HCT116 (cell line): ENCODE measurements at regions not wholly inside any gene's neighbourhood (a gene's known extent, or its start where the extent isn't known, plus 50 kb on each side); places are given as distances from the start of the nearest gene placed in this dataset.

Experiments
- ATAC-seq: fragments of 200-7000 bp; cut with Tn5 transposase; 2 replicates; pipeline ENCODE4 v1.9.1; 2020; ENCODE audit warnings: mild to moderate bottlenecking, moderate library complexity
- BruUV-seq: library from RNA; stranded (reverse); fragments of 400-500 nt; replicated peaks from 2 replicates; lab custom pipeline; 2021; lab: Mats Ljungman, UMichigan
- CTCF ChIA-PET: fragments of 300-600 bp; sonication (Branson Sonifier 250); formaldehyde crosslinking; loops from one replicate; lab custom pipeline; 2021; ENCODE audit warnings: antibody characterized with exemption; lab: Charles Lee
- POLR2A ChIA-PET: fragments of 300-600, 350-600 bp; sonication (Branson Sonifier 250); formaldehyde crosslinking; loops from one replicate; lab custom pipeline; 2021; ENCODE audit warnings: antibody characterized with exemption; lab: Charles Lee
- RAD21 ChIA-PET, 2 experiments: fragments of 300-600 bp; sonication (Branson Sonifier 250); formaldehyde crosslinking; loops; one replicate each; lab custom pipeline; 2023; ENCODE audit warnings: low total read pairs in 2 of 2; ENCODE audit not compliant: uncharacterized antibody in 2 of 2, unreplicated experiment in 2 of 2, low non-redundant PET in 1 of 2; lab: Charles Lee
- DNase-seq: peaks from one replicate; pipeline ENCODE4 v3.0.0-alpha.2; 2010; ENCODE audit warnings: low read depth, low spot score
- H2AFZ ChIP-seq: fragments of 200-600 bp; shearing (Covaris generic), sonication (generic); 2 replicates; pipeline ENCODE4 v1.6.1; 2017; ENCODE audit warnings: low read depth, mixed run types, mixed read lengths, antibody characterized with exemption, low read length; ENCODE audit not compliant: poor library complexity, severe bottlenecking
- H3K27ac ChIP-seq: 2 replicates; pipeline ENCODE4 v1.5.1; 2012; ENCODE audit warnings: low read depth, low read length
- H3K27me3 ChIP-seq: fragments of 200-600 bp; sonication (generic); 2 replicates; pipeline ENCODE4 v1.6.1; 2016; ENCODE audit warnings: mixed run types, low read length, mixed read lengths; ENCODE audit not compliant: insufficient read depth
- H3K36me3 ChIP-seq, 2 experiments: fragments of 200-500 bp in 1 of 2; fragments of 200-600 bp in 1 of 2; sonication (Bioruptor generic) in 1 of 2; sonication (generic) in 1 of 2; 2 replicates each; pipeline versions ENCODE4 v1.5.1 to v1.6.1; 2014 to 2016; ENCODE audit warnings: low read length in 2 of 2, inconsistent platforms in 1 of 2, mixed read lengths in 1 of 2, mixed run types in 1 of 2; ENCODE audit not compliant: insufficient read depth in 2 of 2, control insufficient read depth in 1 of 2
- H3K4me1 ChIP-seq, 2 experiments: fragments of 200-600 bp in 1 of 2; sonication (generic) in 1 of 2; 2 replicates each; pipeline versions ENCODE4 v1.5.1 to v1.6.1; 2012 to 2017; ENCODE audit warnings: low read length in 2 of 2, inconsistent platforms in 1 of 2, mild to moderate bottlenecking in 1 of 2, mixed read lengths in 1 of 2, mixed run types in 1 of 2, moderate library complexity in 1 of 2; ENCODE audit not compliant: insufficient read depth in 2 of 2, control insufficient read depth in 1 of 2
- H3K4me2 ChIP-seq: fragments of 200-600 bp; sonication (generic); 2 replicates; pipeline ENCODE4 v1.6.1; 2017; ENCODE audit warnings: mixed run types, low read length, mixed read lengths
- H3K4me3 ChIP-seq, 2 experiments: fragments of 200-600 bp in 1 of 2; sonication (generic) in 1 of 2; replicated peaks in 1 of 2; 2 replicates each; pipeline ENCODE4 v1.5.1; 2011 to 2016; ENCODE audit warnings: low read length in 2 of 2, control low read depth in 1 of 2, low read depth in 1 of 2, mild to moderate bottlenecking in 1 of 2, mixed read lengths in 1 of 2, mixed run types in 1 of 2
- H3K79me2 ChIP-seq: fragments of 200-600 bp; sonication (generic); 2 replicates; pipeline ENCODE4 v1.6.1; 2017; ENCODE audit warnings: mild to moderate bottlenecking, mixed run types, low read length, moderate library complexity, mixed read lengths; ENCODE audit not compliant: insufficient read depth
- H3K9ac ChIP-seq: fragments of 200-600 bp; sonication (generic); 2 replicates; pipeline ENCODE4 v1.6.1; 2016; ENCODE audit warnings: low read length, mixed read lengths
- H3K9me2 ChIP-seq: fragments of 200-600 bp; sonication (generic), shearing (Covaris generic); 2 replicates; pipeline ENCODE4 v1.6.1; 2017; ENCODE audit warnings: mixed run types, mild to moderate bottlenecking, moderate library complexity; ENCODE audit not compliant: insufficient read depth
- H3K9me3 ChIP-seq, 2 experiments: fragments of 200-500 bp in 1 of 2; fragments of 200-600 bp in 1 of 2; sonication (Bioruptor generic) in 1 of 2; sonication (generic) in 1 of 2; 2 replicates each; pipeline ENCODE4 v1.6.1; 2014 to 2017; ENCODE audit warnings: low read length in 2 of 2, mixed read lengths in 2 of 2, inconsistent platforms in 1 of 2, low read depth in 1 of 2, mild to moderate bottlenecking in 1 of 2, mixed run types in 1 of 2, moderate library complexity in 1 of 2; ENCODE audit not compliant: control insufficient read depth in 1 of 2, insufficient read depth in 1 of 2
- H4K20me1 ChIP-seq: fragments of 200-600 bp; sonication (generic), shearing (Covaris generic); 2 replicates; pipeline ENCODE4 v1.6.1; 2017; ENCODE audit warnings: mixed run types, mild to moderate bottlenecking, moderate library complexity; ENCODE audit not compliant: insufficient read depth
- EGR1 ChIP-seq: IDR thresholded peaks from 2 replicates; pipeline ENCODE4 v1.6.1; 2012; ENCODE audit warnings: low read depth
- ELF1 ChIP-seq: IDR thresholded peaks from 2 replicates; pipeline ENCODE4 v1.6.1; 2012; ENCODE audit warnings: low read depth, borderline replicate concordance
- EZH2 ChIP-seq: fragments of 200-600 bp; sonication (generic); IDR thresholded peaks from 2 replicates; pipeline ENCODE4 v1.6.1; 2017; ENCODE audit warnings: antibody characterized with exemption, mixed run types
- EZH2phosphoT487 ChIP-seq: fragments of 200-600 bp; IDR thresholded peaks from 2 replicates; pipeline ENCODE4 v1.6.1; 2018; ENCODE audit warnings: antibody characterized with exemption, borderline replicate concordance
- POLR2AphosphoS5 ChIP-seq: IDR thresholded peaks from 2 replicates; pipeline ENCODE4 v1.6.1; 2011; ENCODE audit warnings: mild to moderate bottlenecking, low read depth, low read length, moderate library complexity
- SP1 ChIP-seq: IDR thresholded peaks from 2 replicates; pipeline ENCODE4 v1.6.1; 2012; ENCODE audit warnings: low read depth
- SRF ChIP-seq: IDR thresholded peaks from 2 replicates; pipeline ENCODE4 v1.6.1; 2012; ENCODE audit warnings: low read depth
- TCF7L2 ChIP-seq: IDR thresholded peaks from 2 replicates; pipeline ENCODE4 v1.7.0; 2011; ENCODE audit warnings: borderline replicate concordance, inconsistent platforms; ENCODE audit not compliant: insufficient read depth, insufficient read length; ENCODE audit errors: extremely low read depth
- ZFX ChIP-seq: fragments of 450-650 bp; IDR thresholded peaks from 2 replicates; pipeline ENCODE4 v1.6.1; 2017
- ZNF274 ChIP-seq: fragments of 200-500 bp; sonication (Bioruptor generic); IDR thresholded peaks from 2 replicates; pipeline ENCODE4 v1.6.1; 2014; ENCODE audit warnings: mild to moderate bottlenecking, low read depth, low read length, inconsistent platforms
- intact Hi-C: fragments of 100-400 bp; cut with micrococcal nuclease; formaldehyde crosslinking; loops from 2 replicates; pipeline ENCODE4 v1.10.0; 2022
- TF ChIP-seq, protein P1 (sequence below), 3 experiments: fragments of 200-600 bp in 1 of 3; sonication (generic) in 1 of 3; IDR thresholded peaks in 2 of 3; conservative IDR thresholded peaks in 1 of 3; 2 replicates each; pipeline ENCODE4 v1.5.1; 2012 to 2017; ENCODE audit warnings: low read depth in 2 of 3, low read length in 2 of 3, antibody characterized with exemption in 1 of 3, borderline replicate concordance in 1 of 3, control low read depth in 1 of 3, mild to moderate bottlenecking in 1 of 3, mixed read lengths in 1 of 3, mixed run types in 1 of 3, moderate library complexity in 1 of 3; ENCODE audit not compliant: insufficient read depth in 1 of 3
- TF ChIP-seq, protein P2 (sequence below): IDR thresholded peaks from 2 replicates; pipeline ENCODE4 v1.6.1; 2012; ENCODE audit warnings: low read depth
- TF ChIP-seq, protein P3 (sequence below): IDR thresholded peaks from 2 replicates; pipeline ENCODE4 v1.6.1; 2012
- TF ChIP-seq, protein P4 (sequence below): IDR thresholded peaks from 2 replicates; pipeline ENCODE4 v1.6.1; 2011; ENCODE audit warnings: mild to moderate bottlenecking, low read length, moderate library complexity; ENCODE audit not compliant: insufficient replicate concordance; ENCODE audit errors: extremely low read depth

DNA sequence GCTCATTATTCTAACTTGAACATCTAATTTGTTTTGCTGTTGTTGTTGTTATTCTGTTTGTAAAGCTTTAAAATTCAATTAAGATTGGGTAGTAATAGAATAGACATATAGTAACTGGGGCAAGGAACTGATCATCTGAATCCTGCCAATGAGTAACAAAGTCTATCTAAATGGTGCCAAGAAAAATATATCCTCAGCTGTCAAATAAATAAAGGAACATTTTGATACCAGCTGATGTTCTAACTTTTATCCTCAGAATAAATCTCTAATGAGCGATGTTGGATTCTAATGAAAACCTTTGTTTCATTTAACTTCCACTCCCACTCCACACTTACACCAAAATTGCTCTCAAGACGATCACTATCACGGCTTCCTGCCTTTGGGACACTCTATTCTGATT lies 210.9 kb downstream of the TINAG start:
- Histone ChIP-seq H2AFZ (no peak overlapping the region), H3K27me3 (no peaks in the 10 kb centered on the region), H3K4me1 (no peaks in the 10 kb centered on the region), H4K20me1 (no peaks in the 10 kb centered on the region), H3K4me2 (no peak overlapping the region), H3K27ac (no peak overlapping the region), H3K9ac (no peak overlapping the region), H3K4me3 (no peak overlapping the region), H3K9me2 (no peaks in the 10 kb centered on the region), H3K79me2 (no peaks in the 10 kb centered on the region), H3K36me3 (no peaks in the 10 kb centered on the region), H3K9me3 (no peaks in the 10 kb centered on the region)
- TF ChIP-seq ELF1 (no peak), POLR2AphosphoS5 (no peak), EGR1 (no peak), SRF (no peak), EZH2 (no peak), SP1 (no peak), ZFX (no peak), EZH2phosphoT487 (no peak), ZNF274 (no peak), TCF7L2 (no peak)
- TF ChIP-seq, protein P1, sequence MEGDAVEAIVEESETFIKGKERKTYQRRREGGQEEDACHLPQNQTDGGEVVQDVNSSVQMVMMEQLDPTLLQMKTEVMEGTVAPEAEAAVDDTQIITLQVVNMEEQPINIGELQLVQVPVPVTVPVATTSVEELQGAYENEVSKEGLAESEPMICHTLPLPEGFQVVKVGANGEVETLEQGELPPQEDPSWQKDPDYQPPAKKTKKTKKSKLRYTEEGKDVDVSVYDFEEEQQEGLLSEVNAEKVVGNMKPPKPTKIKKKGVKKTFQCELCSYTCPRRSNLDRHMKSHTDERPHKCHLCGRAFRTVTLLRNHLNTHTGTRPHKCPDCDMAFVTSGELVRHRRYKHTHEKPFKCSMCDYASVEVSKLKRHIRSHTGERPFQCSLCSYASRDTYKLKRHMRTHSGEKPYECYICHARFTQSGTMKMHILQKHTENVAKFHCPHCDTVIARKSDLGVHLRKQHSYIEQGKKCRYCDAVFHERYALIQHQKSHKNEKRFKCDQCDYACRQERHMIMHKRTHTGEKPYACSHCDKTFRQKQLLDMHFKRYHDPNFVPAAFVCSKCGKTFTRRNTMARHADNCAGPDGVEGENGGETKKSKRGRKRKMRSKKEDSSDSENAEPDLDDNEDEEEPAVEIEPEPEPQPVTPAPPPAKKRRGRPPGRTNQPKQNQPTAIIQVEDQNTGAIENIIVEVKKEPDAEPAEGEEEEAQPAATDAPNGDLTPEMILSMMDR (IDR thresholded peaks at IDR 0.05 in 2 of 3, conservative IDR thresholded peaks at IDR 0.05 in 1 of 3; ENCODE audit: borderline replicate concordance in 1 of 3, insufficient read depth in 1 of 3, low read depth in 2 of 3, low read length in 2 of 3), result no peak
- TF ChIP-seq, protein P2, sequence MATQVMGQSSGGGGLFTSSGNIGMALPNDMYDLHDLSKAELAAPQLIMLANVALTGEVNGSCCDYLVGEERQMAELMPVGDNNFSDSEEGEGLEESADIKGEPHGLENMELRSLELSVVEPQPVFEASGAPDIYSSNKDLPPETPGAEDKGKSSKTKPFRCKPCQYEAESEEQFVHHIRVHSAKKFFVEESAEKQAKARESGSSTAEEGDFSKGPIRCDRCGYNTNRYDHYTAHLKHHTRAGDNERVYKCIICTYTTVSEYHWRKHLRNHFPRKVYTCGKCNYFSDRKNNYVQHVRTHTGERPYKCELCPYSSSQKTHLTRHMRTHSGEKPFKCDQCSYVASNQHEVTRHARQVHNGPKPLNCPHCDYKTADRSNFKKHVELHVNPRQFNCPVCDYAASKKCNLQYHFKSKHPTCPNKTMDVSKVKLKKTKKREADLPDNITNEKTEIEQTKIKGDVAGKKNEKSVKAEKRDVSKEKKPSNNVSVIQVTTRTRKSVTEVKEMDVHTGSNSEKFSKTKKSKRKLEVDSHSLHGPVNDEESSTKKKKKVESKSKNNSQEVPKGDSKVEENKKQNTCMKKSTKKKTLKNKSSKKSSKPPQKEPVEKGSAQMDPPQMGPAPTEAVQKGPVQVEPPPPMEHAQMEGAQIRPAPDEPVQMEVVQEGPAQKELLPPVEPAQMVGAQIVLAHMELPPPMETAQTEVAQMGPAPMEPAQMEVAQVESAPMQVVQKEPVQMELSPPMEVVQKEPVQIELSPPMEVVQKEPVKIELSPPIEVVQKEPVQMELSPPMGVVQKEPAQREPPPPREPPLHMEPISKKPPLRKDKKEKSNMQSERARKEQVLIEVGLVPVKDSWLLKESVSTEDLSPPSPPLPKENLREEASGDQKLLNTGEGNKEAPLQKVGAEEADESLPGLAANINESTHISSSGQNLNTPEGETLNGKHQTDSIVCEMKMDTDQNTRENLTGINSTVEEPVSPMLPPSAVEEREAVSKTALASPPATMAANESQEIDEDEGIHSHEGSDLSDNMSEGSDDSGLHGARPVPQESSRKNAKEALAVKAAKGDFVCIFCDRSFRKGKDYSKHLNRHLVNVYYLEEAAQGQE, result no peak
- TF ChIP-seq, protein P3, sequence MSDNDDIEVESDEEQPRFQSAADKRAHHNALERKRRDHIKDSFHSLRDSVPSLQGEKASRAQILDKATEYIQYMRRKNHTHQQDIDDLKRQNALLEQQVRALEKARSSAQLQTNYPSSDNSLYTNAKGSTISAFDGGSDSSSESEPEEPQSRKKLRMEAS, result no peak
- TF ChIP-seq, protein P4, sequence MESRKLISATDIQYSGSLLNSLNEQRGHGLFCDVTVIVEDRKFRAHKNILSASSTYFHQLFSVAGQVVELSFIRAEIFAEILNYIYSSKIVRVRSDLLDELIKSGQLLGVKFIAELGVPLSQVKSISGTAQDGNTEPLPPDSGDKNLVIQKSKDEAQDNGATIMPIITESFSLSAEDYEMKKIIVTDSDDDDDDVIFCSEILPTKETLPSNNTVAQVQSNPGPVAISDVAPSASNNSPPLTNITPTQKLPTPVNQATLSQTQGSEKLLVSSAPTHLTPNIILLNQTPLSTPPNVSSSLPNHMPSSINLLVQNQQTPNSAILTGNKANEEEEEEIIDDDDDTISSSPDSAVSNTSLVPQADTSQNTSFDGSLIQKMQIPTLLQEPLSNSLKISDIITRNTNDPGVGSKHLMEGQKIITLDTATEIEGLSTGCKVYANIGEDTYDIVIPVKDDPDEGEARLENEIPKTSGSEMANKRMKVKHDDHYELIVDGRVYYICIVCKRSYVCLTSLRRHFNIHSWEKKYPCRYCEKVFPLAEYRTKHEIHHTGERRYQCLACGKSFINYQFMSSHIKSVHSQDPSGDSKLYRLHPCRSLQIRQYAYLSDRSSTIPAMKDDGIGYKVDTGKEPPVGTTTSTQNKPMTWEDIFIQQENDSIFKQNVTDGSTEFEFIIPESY, result no peak
- DNase-seq (no peak), ATAC-seq (no peak)
- intact Hi-C loops, result no loop called here
- RAD21 ChIA-PET, result no interaction called here
- CTCF ChIA-PET, result no interaction called here
- BruUV-seq, result no TSS peak
- POLR2A ChIA-PET, result no interaction called here
